ENCODE measurements at regions not wholly inside any gene's neighbourhood (a gene's known extent, or its start where the extent isn't known, plus 50 kb on each side); places are given as distances from the start of the nearest gene placed in this dataset.

DNA sequence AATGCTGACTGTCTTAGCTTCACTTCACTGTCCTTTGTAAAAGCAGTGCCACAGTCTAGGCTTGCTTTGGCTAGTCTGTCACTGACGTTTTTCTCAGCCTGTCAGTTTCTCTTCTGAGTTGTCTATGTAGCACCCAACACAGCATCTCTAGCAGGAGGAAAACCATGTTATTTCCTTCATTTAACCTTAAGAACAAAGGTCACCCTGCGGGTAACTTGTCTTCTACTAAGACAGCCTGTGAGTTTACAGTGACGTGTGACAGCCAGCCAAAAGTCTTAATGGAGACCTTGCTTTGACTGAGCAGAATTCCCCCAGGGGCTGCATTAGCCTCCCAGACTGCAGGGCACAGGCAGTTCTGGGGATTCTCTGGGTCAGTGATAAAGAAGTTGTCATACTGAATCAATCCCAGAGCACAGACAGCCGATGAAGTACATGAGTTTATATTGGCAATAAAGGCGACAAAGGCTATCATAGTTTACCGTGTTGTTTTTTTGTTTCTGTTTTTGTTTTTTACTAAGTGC, 296.0 kb upstream of the KIAA1217 start (continued):
- TF ChIP-seq, protein P1, sequence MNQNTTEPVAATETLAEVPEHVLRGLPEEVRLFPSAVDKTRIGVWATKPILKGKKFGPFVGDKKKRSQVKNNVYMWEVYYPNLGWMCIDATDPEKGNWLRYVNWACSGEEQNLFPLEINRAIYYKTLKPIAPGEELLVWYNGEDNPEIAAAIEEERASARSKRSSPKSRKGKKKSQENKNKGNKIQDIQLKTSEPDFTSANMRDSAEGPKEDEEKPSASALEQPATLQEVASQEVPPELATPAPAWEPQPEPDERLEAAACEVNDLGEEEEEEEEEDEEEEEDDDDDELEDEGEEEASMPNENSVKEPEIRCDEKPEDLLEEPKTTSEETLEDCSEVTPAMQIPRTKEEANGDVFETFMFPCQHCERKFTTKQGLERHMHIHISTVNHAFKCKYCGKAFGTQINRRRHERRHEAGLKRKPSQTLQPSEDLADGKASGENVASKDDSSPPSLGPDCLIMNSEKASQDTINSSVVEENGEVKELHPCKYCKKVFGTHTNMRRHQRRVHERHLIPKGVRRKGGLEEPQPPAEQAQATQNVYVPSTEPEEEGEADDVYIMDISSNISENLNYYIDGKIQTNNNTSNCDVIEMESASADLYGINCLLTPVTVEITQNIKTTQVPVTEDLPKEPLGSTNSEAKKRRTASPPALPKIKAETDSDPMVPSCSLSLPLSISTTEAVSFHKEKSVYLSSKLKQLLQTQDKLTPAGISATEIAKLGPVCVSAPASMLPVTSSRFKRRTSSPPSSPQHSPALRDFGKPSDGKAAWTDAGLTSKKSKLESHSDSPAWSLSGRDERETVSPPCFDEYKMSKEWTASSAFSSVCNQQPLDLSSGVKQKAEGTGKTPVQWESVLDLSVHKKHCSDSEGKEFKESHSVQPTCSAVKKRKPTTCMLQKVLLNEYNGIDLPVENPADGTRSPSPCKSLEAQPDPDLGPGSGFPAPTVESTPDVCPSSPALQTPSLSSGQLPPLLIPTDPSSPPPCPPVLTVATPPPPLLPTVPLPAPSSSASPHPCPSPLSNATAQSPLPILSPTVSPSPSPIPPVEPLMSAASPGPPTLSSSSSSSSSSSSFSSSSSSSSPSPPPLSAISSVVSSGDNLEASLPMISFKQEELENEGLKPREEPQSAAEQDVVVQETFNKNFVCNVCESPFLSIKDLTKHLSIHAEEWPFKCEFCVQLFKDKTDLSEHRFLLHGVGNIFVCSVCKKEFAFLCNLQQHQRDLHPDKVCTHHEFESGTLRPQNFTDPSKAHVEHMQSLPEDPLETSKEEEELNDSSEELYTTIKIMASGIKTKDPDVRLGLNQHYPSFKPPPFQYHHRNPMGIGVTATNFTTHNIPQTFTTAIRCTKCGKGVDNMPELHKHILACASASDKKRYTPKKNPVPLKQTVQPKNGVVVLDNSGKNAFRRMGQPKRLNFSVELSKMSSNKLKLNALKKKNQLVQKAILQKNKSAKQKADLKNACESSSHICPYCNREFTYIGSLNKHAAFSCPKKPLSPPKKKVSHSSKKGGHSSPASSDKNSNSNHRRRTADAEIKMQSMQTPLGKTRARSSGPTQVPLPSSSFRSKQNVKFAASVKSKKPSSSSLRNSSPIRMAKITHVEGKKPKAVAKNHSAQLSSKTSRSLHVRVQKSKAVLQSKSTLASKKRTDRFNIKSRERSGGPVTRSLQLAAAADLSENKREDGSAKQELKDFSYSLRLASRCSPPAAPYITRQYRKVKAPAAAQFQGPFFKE (tag by site-specific recombination; IDR thresholded peaks at IDR 0.05; ENCODE audit: borderline replicate concordance) = no peak
- TF ChIP-seq PRDM1 (tag by site-specific recombination; IDR thresholded peaks at IDR 0.05) (no peak), ZNF132 (tag by site-specific recombination; IDR thresholded peaks at IDR 0.05; ENCODE audit: borderline replicate concordance) (no peak)

DNA sequence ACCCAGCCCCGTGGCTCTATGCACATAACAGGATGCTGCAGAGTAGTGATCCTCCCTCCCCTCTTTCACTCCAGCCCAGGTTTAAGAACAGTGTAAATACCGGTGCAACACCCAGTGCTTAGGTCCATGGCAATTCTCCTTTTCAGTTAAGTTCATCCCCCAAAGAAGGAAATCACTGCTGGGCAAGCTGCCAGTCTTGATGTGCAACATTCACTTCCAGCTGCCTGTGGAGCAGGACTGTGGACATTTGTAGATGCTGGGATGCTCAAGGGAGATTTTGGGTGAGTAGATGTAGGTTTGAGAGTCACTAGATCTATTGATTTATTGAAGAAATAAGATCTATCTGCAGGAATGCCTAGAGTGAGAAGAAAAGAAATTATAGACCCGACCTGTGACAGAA, 294.3 kb upstream of the KIAA1217 start:
- Histone ChIP-seq H3K27ac (ENCODE audit: extremely low read depth, low read depth, low read length) (no peak overlapping the region), H3K36me3 (ENCODE audit: control insufficient read depth in 2 of 2, insufficient read depth in 1 of 2, low read length in 2 of 2) (no peaks in the 10 kb centered on the region), H3K9me3 (ENCODE audit: control insufficient read depth, insufficient read depth, low read depth, low read length) (no peaks in the 10 kb centered on the region; the same call in 1 of the 2 replicates), H3K4me3 (ENCODE audit: low read depth, low read length) (no peak overlapping the region), H3K4me1 (ENCODE audit: control insufficient read depth, insufficient read depth, low read length) (peaks cover 12% of the 10 kb centered on the region)
- ChIA-PET CTCF (no interaction called here), POLR2A (no interaction called here)
- no peak for TF ChIP-seq MEIS1 (CRISPR knock-in tag; IDR thresholded peaks at IDR 0.05; ENCODE audit: borderline replicate concordance)
- no peak for TF ChIP-seq ZNF558 (tag by site-specific recombination; IDR thresholded peaks at IDR 0.05)
- no peak for TF ChIP-seq KLF10 (tag by site-specific recombination; IDR thresholded peaks at IDR 0.05)
- no peak for TF ChIP-seq PRDM1 (tag by site-specific recombination; IDR thresholded peaks at IDR 0.05)
- no peak for TF ChIP-seq IKZF3 (tag by site-specific recombination; IDR thresholded peaks at IDR 0.05)
- TF ChIP-seq ZSCAN23 (tag by site-specific recombination; IDR thresholded peaks at IDR 0.05) = no peak
- TF ChIP-seq FEZF1 (tag by site-specific recombination; IDR thresholded peaks at IDR 0.05) = no peak
- TF ChIP-seq ZNF155 (tag by site-specific recombination; IDR thresholded peaks at IDR 0.05) = no peak
- TF ChIP-seq, protein P2, sequence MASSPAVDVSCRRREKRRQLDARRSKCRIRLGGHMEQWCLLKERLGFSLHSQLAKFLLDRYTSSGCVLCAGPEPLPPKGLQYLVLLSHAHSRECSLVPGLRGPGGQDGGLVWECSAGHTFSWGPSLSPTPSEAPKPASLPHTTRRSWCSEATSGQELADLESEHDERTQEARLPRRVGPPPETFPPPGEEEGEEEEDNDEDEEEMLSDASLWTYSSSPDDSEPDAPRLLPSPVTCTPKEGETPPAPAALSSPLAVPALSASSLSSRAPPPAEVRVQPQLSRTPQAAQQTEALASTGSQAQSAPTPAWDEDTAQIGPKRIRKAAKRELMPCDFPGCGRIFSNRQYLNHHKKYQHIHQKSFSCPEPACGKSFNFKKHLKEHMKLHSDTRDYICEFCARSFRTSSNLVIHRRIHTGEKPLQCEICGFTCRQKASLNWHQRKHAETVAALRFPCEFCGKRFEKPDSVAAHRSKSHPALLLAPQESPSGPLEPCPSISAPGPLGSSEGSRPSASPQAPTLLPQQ (tag by site-specific recombination; IDR thresholded peaks at IDR 0.05) = no peak
- no peak for TF ChIP-seq BCL11A (tag by site-specific recombination; IDR thresholded peaks at IDR 0.05; ENCODE audit: low read depth)
- no peak for TF ChIP-seq ZNF311 (tag by site-specific recombination; IDR thresholded peaks at IDR 0.05; ENCODE audit: borderline replicate concordance)

DNA sequence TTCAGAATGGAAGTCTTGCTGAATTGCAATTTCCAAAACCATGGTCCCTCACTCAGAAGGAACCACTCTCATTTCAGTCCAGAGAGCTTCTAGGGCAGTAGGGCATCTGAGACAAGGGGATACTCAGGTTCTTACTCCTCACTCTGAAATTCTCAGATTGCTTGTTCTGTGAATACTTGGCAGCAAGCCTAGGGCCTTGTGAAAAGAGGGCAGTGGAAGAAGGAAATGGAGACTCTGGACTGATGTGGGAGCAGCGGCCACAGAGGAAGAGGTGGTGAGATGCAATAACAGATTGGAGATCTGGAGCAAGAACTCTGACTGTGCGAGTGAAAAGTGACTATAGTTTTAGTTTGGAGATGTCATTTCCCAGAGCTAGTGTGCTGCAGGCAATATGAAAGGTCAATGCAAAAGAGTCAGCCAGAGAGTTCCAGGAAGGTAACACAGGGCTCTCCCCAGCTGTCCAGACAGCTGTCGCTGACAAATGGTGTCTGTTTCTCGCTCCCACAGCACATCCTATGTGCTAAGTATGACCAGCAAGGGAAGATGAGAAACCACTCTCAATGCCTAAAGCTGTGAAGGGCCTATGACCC, 291.6 kb upstream of the KIAA1217 start:
- no peak overlapping the region for H3K4me3 ChIP-seq (ENCODE audit: low read depth, low read length)
- POLR2A ChIA-PET = interaction anchor here (0.6 kb wide), 1 partner anchor 51 kb away, joined by 3 read pairs; no protein-coding TSS in a partner anchor
- no peak overlapping the region for H3K27ac ChIP-seq (ENCODE audit: extremely low read depth, low read depth, low read length)
- no peaks in the 10 kb centered on the region for H3K36me3 ChIP-seq (ENCODE audit: control insufficient read depth in 2 of 2, insufficient read depth in 1 of 2, low read length in 2 of 2)
- CTCF ChIA-PET = interaction anchor here (0.6 kb wide), 1 partner anchor 63 kb away, joined by 3 read pairs; no protein-coding TSS in a partner anchor
- no peaks in the 10 kb centered on the region; the same call in 1 of the 2 replicates for H3K9me3 ChIP-seq (ENCODE audit: control insufficient read depth, insufficient read depth, low read depth, low read length)
- H3K4me1 ChIP-seq (ENCODE audit: control insufficient read depth, insufficient read depth, low read length) = peaks cover 12% of the 10 kb centered on the region
- TF ChIP-seq, protein P3, sequence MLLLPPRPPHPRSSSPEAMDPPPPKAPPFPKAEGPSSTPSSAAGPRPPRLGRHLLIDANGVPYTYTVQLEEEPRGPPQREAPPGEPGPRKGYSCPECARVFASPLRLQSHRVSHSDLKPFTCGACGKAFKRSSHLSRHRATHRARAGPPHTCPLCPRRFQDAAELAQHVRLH (tag by site-specific recombination; IDR thresholded peaks at IDR 0.05) = no peak
- TF ChIP-seq ZNF561 (tag by site-specific recombination; IDR thresholded peaks at IDR 0.05; ENCODE audit: borderline replicate concordance) = no peak
- TF ChIP-seq ZNF112 (tag by site-specific recombination; IDR thresholded peaks at IDR 0.05) = no peak
- TF ChIP-seq ZNF677 (tag by site-specific recombination; IDR thresholded peaks at IDR 0.05) = no peak
- TF ChIP-seq, protein P4, sequence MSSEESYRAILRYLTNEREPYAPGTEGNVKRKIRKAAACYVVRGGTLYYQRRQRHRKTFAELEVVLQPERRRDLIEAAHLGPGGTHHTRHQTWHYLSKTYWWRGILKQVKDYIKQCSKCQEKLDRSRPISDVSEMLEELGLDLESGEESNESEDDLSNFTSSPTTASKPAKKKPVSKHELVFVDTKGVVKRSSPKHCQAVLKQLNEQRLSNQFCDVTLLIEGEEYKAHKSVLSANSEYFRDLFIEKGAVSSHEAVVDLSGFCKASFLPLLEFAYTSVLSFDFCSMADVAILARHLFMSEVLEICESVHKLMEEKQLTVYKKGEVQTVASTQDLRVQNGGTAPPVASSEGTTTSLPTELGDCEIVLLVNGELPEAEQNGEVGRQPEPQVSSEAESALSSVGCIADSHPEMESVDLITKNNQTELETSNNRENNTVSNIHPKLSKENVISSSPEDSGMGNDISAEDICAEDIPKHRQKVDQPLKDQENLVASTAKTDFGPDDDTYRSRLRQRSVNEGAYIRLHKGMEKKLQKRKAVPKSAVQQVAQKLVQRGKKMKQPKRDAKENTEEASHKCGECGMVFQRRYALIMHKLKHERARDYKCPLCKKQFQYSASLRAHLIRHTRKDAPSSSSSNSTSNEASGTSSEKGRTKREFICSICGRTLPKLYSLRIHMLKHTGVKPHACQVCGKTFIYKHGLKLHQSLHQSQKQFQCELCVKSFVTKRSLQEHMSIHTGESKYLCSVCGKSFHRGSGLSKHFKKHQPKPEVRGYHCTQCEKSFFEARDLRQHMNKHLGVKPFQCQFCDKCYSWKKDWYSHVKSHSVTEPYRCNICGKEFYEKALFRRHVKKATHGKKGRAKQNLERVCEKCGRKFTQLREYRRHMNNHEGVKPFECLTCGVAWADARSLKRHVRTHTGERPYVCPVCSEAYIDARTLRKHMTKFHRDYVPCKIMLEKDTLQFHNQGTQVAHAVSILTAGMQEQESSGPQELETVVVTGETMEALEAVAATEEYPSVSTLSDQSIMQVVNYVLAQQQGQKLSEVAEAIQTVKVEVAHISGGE (tag by site-specific recombination; conservative IDR thresholded peaks at IDR 0.05; ENCODE audit: low read depth) = no peak
- no peak for TF ChIP-seq ZNF266 (tag by site-specific recombination; IDR thresholded peaks at IDR 0.05; ENCODE audit: low read depth)
- TF ChIP-seq ZBTB8A (tag by site-specific recombination; IDR thresholded peaks at IDR 0.05) = no peak

Data from HEK293 (cell line).